Activated gamma-delta T cell treated with anti-CD3 and anti-CD28 coated beads, Interleukin-2, amount 50 U/mL, for 16 hours (primary cell): ENCODE measurements at regions not wholly inside any gene's neighbourhood (a gene's known extent, or its start where the extent isn't known, plus 50 kb on each side); places are given as distances from the start of the nearest gene placed in this dataset.
"Not testable (repeated sequence)": the region's sequence is repeated elsewhere in the genome, so short reads cannot be mapped to it uniquely, and the experiment has no call there.

Experiments
- DNase-seq: peaks from one replicate; pipeline ENCODE4 v3.0.0-alpha.2; 2020; ENCODE audit warnings: low read depth

GRCh38 chrX:52261125-52261462, 76.4 kb downstream of the MAGED4 start:
- DNase-seq: no peak

- peak; percentile 90 for DNase-seq
These were observed 76.9 kb downstream of the MAGED4 start for GRCh38 chrX:52261463-52262194.

- no peak for DNase-seq
These were observed 77.5 kb downstream of the MAGED4 start for GRCh38 chrX:52262195-52262546.

GRCh38 chrX:52263417-52263816, 78.7 kb downstream of the MAGED4 start:
- no peak for DNase-seq

- no peak for DNase-seq
These were observed 81.0 kb downstream of the MAGED4 start for GRCh38 chrX:52265713-52266112.

GRCh38 chrX:52268502-52268901, 83.8 kb downstream of the MAGED4 start:
- not testable (repeated sequence) for DNase-seq

GRCh38 chrX:52270453-52271116, 85.9 kb downstream of the MAGED4 start:
- DNase-seq: no peak

GRCh38 chrX:52271206-52271605, 86.5 kb downstream of the MAGED4 start:
- DNase-seq: no peak

- no peak for DNase-seq
These were observed 91.2 kb upstream of the XAGE2 start for GRCh38 chrX:52277666-52278065.

GRCh38 chrX:52280812-52281211, 88.0 kb upstream of the XAGE2 start:
- DNase-seq: no peak

GRCh38 chrX:52284865-52285264, 84.0 kb upstream of the XAGE2 start:
- DNase-seq: no peak

GRCh38 chrX:52298968-52299367, 69.9 kb upstream of the XAGE2 start:
- not testable (repeated sequence) for DNase-seq

- DNase-seq: not testable (repeated sequence)
These were observed 60.3 kb upstream of the XAGE2 start for GRCh38 chrX:52308532-52308931.
